22Rv1 (cell line): ENCODE measurements at regions not wholly inside any gene's neighbourhood (a gene's known extent, or its start where the extent isn't known, plus 50 kb on each side); places are given as distances from the start of the nearest gene placed in this dataset.
"Not testable (repeated sequence)": the region's sequence is repeated elsewhere in the genome, so short reads cannot be mapped to it uniquely, and the experiment has no call there.

ENCODE experiments used
- H3K27ac ChIP-seq: fragments of 450-650 bp; 2 replicates; pipeline ENCODE4 v1.5.1; 2017
- ZFX ChIP-seq: fragments of 450-650 bp; IDR thresholded peaks from 2 replicates; pipeline ENCODE4 v1.6.1; 2017; ENCODE audit warnings: antibody characterized with exemption, borderline replicate concordance
- TF ChIP-seq, protein P1 (sequence below): fragments of 450-650 bp; IDR thresholded peaks from 2 replicates; pipeline ENCODE4 v1.5.1; 2017; ENCODE audit warnings: mild to moderate bottlenecking

GRCh38 chr10:81414038-81414437 lies 461.0 kb upstream of the NRG3 start:
- H3K27ac ChIP-seq, result no peak overlapping the region
- no peak for TF ChIP-seq ZFX
- TF ChIP-seq, protein P1, sequence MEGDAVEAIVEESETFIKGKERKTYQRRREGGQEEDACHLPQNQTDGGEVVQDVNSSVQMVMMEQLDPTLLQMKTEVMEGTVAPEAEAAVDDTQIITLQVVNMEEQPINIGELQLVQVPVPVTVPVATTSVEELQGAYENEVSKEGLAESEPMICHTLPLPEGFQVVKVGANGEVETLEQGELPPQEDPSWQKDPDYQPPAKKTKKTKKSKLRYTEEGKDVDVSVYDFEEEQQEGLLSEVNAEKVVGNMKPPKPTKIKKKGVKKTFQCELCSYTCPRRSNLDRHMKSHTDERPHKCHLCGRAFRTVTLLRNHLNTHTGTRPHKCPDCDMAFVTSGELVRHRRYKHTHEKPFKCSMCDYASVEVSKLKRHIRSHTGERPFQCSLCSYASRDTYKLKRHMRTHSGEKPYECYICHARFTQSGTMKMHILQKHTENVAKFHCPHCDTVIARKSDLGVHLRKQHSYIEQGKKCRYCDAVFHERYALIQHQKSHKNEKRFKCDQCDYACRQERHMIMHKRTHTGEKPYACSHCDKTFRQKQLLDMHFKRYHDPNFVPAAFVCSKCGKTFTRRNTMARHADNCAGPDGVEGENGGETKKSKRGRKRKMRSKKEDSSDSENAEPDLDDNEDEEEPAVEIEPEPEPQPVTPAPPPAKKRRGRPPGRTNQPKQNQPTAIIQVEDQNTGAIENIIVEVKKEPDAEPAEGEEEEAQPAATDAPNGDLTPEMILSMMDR, result peak; percentile 57

DNA sequence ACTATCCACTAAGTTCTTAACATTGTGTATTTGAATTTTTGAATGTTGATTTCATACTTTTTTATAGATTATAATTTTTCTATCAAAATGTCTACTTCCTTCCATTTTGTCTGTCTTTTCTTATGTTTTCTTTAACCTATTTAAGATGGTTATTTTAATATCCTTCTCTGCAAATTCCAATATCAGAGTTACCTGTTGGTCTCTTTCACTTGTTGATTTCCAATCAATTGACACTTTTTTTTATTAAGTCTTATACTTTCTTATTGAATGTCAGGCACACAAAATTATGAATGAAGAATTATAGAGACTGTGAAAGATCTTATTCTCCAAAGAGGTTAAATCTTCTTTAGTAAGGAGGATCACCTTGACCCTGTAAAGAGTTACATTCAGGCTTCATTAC lies 448.3 kb upstream of the NRG3 start:
- TF ChIP-seq, protein P1, result no peak
- TF ChIP-seq ZFX, result no peak
- H3K27ac ChIP-seq, result no peak overlapping the region

- TF ChIP-seq, protein P1, result no peak
- TF ChIP-seq ZFX, result no peak
- no peak overlapping the region for H3K27ac ChIP-seq
Measured at GRCh38 chr10:81428456-81429134, 446.4 kb upstream of the NRG3 start.

GRCh38 chr10:81439445-81439844 lies 435.5 kb upstream of the NRG3 start:
- TF ChIP-seq, protein P1, result no peak
- no peak for TF ChIP-seq ZFX
- no peak overlapping the region for H3K27ac ChIP-seq

DNA sequence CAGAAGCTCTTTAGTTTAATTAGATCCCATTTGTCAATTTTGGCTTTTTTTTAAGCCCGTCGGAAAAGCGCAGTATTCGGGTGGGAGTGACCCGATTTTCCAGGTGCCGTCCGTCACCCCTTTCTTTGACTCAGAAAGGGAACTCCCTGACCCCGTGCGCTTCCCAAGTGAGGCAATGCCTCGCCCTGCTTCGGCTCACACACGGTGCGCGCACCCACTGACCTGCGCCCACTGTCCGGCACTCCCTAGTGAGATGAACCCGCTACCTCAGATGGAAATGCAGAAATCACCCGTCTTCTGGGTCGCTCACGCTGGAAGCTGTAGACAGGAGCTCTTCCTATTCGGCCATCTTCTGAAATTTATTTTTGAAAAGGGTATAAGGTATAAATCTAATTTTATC lies 433.4 kb upstream of the NRG3 start:
- H3K27ac ChIP-seq, result not testable (repeated sequence)

GRCh38 chr10:81444242-81444929 lies 430.6 kb upstream of the NRG3 start:
- TF ChIP-seq, protein P1, result no peak
- TF ChIP-seq ZFX, result no peak
- no peak overlapping the region for H3K27ac ChIP-seq

DNA sequence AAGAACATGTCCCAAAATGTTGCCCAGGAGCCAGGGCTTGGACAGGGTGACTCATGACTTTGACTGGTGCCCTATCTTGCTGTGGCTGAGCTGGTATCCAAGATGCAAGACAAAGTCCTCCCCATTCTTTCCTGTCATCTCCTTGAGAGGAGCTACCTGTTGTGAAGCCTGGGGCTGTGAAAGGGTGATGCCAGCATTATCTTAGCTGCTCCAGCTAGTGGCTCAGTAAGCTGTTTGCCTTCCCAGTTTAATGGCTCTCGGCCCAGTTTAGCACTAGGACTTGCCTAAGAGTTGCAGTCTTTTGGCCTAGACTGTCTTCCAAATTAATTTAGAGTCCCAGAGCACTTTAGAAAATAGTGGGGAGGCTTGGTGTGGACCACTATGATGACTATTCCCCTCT lies 424.3 kb upstream of the NRG3 start:
- H3K27ac ChIP-seq, result no peak overlapping the region
- TF ChIP-seq, protein P1, result no peak
- no peak for TF ChIP-seq ZFX
